HG02870 (cell line): ENCODE measurements at regions not wholly inside any gene's neighbourhood (a gene's known extent, or its start where the extent isn't known, plus 50 kb on each side); places are given as distances from the start of the nearest gene placed in this dataset.

Experiments used
- ATAC-seq: cut with Tn5 transposase; IDR thresholded peaks from one replicate; pipeline ENCODE4 v1.9.1; 2021; ENCODE audit warnings: mild to moderate bottlenecking, moderate library complexity; ENCODE audit not compliant: unreplicated experiment

DNA sequence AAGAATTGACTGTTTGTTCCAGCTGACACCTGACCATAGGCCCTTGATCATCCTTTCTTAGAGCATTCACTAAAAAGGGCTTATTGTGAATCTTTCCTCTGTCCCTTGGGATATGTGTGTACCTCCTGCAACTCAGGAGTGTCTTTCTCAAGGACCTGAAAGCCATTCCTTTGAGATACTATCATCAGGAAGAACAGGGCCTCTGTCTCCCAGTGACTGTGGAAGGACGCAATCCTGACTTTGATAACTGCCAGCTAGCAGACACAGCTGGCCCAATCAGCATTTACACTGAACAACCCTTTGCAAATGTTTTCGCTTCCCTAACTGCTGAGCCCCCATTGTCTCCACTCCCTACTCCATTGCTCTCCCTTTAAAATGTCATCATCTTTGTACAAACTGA, 144.4 kb downstream of the RMI1 start:
- ATAC-seq: no peak

DNA sequence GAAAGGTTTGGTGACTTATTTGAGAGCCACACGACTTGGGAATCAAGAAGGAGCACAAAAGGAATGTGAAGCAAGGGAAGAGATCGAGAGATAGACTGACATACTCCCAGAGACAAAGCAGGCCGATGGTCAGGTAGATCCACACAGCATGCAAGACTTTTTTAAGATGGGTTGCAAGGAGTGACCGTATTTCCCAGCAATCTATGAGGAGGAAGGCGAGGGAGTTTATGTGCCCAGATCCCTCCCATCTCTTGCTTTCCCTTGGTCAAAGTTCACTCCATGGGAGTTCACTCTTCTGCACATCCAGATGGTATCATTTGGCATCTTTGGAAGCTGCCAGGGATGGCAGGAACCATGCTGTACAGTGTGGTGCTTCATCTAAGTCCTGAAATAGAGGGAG, 148.9 kb downstream of the RMI1 start:
- ATAC-seq: no peak

DNA sequence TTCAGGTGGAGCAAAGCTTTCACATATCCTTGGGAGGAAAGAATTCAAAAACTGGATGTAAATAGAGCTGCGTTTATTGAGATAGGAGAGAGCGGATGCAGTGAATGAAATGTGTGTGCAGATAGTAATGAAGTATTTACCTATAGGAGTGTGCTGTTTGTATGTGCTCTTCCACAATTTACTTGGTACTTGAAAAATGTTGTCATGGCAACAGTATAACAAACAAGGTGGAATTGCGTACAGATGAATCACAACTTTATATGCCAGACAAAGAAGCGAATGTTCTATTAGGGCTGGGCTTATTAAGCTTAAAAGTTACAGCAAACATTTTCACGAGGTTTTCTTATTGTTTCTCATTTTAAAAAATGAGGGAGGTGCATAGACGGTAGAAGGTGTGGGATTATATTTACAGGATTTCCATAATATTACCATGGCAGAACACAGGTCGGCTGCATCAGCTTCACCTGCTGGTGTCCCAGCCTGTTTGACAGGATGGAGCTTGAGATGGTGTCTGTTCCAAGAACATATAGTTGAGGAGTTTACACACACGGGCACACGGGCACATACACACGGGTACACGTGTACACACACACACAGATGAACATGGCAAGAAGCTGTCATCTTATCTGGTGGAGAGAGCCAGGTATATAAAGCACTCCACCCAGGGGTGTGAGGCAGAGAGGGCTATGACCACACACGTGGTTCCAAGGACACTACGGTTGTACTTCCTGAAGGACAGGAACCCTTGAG, 155.7 kb downstream of the RMI1 start:
- no peak for ATAC-seq

DNA sequence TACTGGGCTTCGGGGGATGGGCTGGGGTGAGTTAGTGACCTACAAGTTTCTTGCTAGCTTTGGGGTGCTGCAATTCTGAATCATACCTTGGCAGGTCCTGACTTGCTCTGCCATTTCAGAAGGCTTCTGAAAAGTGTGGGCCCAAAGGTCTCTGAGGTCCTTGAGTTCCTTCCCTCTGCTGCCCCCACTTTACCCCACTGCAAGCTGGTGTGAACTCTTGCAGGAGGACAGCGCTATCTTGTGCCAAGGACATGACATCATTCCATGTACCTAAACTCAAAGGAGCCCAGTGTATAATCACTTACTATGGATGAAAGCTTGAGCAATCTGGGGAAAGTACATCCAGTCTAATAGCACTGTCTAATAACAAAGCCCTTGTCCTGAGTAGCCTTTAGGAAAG, 157.4 kb downstream of the RMI1 start:
- ATAC-seq: no peak

DNA sequence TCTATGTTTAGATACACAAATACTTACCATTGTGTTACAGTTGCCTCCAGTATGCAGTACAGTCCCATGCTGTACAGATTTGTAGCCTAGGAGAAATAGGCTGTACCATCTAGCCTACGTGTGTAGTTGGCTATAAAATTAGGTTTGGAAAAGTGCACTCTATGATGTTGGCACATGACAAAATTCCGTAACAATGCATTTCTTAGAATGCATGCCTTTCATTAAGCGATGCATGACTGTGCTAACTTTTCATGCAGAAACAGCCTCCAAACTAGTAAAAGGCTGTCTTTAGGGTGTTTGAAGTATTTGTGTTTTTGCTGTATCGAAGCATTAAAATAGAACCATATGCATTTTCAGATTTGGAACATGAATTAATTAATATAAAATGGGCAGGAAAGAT, 157.9 kb downstream of the RMI1 start:
- no peak for ATAC-seq

DNA sequence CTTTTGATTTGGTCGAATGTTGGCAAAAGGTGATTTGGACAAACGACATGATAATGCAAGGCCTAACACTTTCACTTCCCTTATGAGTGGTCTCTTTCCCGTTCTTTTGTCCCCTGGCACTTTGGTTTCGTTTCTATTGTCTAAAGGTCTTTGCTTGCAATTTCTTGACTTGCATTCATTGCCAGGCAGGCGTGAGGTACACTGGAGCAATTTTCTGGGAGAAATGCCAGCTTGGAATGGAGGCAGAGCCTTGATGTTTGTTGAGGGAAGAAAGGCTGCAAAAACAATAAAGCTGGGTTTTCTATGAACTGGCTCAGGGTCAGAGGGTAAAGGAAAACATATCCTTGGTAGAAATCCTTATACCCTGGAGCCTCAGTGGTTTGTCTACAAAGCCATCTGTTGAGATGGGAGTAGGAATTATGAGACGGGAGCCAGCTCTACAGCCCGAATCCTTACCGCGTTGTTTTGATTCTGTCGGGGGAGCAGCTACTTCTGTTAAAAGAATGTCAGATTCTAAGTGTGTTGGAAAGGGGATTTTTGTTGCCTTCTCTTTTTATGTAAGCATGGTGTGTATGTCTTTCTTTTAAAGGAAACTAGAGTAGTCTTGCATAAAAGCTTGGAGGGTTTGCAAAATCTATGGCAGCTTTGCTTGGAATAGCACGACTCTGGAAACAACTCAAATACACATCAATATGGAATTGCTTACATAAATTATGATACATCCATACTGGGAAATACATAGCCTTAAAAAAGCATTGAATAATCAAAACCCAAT, 158.9 kb downstream of the RMI1 start:
- no peak for ATAC-seq

DNA sequence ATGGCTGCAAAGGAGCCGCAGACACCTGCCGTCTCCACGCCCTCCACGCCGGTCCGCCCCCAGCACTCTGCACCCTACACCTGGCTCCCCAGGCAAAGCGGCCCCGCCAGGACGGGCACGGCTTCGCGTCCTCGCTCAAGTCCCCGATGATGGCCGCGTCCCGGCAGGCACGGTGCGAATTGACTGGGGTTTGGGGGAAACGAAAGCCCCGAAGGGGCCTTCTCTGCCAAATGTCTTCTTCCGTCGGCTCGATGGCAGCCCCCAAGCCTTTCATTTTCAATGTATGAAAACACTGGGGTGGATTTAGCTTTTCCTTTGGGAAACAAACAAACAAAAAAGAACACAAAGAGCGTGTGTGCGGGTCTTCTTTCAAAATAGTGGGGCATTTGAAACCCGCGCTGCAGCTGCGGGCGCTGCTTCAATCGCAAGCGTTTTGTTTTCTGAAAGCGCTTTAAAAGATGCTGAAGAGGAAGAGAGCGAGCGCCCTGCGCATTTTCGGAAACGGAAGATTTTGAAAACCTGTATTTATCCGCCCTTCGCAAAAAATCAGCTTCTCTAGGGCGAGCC, 160.0 kb downstream of the RMI1 start:
- ATAC-seq: no peak

DNA sequence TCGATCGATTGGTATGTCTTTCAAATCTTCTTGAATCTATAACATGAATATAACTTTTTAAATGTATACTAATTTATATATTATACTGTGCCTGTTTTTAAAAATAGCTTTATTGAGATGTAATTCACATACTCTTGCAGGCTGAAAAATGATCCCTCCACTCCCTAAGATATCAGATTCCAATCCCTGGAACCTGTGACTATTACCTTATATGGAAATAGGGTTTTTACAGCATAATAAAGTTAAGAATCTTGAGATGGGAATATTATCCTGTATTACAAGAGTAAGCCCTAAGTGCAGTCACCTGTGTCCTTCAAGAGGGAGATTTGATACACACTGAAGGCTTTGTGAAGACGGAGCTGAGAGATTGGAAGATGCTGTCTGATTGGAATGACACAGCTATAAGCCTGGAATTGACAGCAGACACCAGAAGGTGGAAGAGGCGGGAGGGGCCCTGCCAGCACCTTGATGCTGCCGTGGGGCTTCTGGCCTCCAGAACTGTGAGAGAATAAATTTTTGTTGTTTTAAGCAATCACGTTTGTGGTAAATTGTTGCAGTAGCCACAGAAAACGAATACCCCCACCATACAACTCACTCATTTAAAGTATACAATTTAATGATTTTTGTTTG, 161.3 kb downstream of the RMI1 start:
- no peak for ATAC-seq

DNA sequence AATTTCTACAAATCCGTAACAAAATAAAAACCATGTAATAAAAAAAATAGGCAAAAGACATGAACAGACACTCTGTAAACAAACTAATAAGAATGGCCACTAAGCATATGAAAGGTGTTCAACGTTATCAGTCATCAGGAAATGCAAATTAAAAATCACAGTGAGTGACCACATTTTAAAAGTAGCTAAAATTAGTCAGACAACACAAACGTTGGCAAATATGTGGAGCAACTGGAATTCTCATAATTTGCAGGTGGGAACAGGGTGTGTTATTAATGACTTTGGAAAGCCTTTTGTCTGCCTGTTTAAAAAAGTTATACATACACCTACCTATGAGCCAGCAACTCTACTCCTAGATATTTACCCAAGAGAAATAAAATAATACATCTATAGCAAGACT, 164.4 kb downstream of the RMI1 start:
- ATAC-seq: no peak

DNA sequence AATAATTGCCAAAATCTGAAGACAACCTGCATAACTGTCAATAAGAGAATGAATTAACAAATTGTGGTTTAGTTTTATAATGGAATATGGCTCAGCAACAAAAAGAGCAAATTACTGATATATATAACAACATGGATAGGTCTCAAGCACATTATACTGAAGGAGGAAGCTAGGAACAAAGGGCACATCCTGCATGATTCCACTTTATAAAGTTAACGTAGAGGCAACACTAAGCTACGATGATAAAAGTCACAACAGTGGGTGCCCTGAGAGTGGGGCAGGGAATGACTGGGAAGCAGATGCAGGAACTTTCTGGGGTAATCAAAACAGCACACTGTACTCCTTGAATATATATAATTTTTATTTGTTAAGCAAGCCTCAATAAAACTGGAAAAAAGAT, 165.2 kb downstream of the RMI1 start:
- no peak for ATAC-seq

DNA sequence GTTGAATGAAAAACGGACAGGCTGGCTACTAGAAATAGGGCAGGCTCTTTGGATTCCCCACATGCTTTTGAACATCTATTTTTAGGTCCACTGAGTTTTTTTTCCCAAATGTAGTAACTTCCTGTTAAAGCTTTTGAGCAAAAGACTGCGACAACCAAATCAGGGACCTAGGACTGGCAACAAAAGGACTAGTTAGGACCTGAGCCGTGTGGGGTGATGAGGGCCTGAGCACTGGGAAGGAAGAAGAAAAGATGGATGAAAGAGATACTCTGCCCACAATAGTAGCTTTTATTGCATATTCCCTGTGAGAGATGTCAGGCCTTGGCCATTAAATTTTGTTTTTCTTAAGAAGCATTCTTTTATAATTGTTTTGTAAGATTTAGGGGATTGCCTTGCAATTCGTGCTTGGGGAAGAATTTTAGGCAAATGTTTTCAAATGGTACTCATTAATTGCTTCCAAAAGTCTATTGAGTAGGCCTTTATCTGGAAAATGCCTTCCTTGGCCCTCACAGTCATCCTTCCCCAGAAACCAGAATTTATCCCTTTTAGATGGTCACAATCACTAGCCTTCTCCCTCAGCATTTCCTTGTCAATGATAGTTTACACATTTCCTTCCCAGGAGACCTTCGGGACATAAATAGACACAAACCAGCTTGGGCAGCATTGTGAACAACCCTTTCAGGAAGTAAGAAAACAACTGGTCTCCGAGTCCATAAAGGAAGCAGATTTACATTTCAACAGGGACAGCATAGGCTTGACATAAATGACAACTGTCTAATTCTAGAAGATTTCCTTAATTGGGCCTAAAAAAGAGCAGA, 166.5 kb downstream of the RMI1 start:
- no peak for ATAC-seq

DNA sequence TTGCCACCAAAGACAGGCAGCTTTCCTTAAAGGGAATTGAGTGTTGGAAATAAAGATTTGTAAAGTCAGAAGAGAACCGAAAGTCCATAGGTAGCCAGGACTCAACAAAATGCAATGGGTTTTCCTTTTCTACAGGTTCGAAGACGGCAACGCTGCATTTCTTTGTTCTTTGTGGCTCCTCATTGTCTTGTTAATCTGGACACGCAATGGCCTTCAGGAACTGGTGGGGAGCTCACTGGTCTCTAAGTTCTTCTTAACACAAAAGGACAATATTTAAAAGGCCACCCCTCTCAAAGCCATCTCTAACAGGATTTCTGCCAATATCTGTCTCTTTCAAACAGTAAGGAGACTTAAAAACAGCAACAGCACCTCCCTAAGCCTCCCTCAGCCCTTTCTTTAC, 170.6 kb downstream of the RMI1 start:
- no peak for ATAC-seq

DNA sequence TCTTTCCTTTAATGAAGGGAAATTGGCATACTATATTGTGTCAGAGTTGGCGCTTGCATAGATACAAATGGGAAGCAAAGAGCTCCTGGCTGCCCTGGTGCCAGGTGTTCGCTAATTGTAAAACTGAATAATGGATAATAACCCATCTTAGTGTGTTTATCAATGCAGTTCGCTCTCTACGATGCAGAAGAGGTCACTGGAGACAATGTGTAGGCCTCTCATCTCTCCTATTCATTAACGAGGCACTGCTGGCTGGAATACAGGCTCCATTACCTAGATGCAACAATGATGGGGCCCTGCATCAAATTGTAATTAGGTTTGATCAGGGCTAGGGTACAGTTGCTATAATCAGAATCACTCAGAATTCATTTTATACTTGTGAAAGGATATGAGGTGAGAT, 171.0 kb downstream of the RMI1 start:
- no peak for ATAC-seq

DNA sequence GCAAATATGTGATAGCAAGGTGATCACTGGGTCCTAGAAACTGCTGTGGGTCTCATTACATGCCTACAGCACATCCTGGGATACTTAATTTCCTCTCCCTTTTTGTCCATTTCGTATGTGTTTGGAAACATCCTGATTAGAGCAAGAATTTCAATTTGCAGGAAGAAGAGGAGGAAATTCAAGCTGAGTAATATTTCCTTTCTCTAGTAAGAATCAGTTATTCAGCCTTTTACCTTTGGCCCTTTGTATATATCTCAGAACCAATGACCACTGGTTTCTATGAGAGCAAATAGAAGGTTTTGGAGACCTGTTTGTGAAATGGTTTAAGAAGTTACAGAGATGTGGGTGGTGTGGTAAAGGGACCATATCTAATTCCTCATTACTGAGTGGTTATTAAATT, 171.6 kb downstream of the RMI1 start:
- no peak for ATAC-seq

DNA sequence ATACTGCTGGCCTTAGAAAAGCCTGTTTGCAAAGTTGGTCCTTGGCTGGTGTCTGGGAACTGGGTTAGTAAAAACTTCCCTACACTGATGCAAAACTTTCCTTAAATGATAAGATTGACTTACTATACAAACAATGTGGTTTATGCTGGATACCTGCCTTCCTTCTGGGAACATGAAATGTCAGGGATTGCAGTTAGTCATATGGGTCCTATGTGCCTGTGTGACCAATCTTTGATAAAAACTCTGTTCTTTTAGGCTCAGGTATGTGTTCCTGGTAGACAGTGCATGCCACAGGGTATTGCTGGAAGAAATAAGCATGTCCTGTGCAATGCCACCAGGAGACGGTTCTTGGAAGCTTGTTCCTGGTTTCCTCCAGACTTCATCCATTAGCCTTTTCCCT, 173.3 kb downstream of the RMI1 start:
- no peak for ATAC-seq

DNA sequence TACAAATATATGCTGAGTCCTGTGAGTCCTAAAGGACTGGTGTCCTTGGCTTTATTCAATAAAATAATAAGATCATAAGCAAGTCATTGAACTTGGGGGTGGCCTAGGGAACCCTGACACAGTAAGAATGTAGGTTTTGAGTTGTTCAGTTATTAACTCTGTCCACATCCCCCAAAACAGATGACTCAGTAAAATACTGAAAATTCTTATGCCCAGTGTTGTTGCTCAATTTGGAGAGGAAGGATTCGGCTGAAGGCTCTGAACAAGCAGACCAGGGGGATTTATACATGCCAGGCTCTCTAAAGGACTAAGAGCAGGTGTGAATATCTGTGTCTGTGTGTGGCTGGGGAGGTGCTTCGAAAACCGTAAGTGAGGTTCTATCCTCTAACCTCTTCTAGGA, 173.7 kb downstream of the RMI1 start:
- no peak for ATAC-seq

DNA sequence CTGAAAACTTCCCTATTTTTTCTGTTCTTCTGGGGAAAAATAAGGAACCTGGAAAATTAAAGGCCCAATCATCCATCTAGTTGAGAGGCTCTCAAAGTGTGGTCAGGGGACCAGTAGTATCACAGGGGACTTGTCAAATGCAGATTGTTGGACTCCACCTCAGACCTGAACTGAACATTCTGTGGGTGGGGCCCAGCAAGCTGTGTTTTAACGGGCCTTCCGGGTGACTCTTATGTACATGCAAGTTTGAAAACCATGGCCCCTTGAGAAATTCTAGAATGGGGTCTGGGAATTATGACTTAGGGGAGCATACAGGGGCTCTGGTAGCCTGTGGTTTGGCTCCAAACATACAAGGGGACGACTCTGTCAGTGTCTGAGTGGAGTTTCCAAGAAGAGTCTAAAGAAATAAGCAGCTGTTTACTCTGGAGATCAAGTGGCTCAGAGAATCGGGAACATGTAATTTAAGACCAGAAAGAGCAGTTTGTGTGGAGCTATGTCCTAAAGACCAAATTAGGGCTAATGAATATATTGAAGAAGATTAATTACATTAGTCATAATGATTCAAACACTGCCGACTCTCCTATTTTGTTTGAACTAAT, 177.4 kb downstream of the SLC28A3 start:
- ATAC-seq: no peak

DNA sequence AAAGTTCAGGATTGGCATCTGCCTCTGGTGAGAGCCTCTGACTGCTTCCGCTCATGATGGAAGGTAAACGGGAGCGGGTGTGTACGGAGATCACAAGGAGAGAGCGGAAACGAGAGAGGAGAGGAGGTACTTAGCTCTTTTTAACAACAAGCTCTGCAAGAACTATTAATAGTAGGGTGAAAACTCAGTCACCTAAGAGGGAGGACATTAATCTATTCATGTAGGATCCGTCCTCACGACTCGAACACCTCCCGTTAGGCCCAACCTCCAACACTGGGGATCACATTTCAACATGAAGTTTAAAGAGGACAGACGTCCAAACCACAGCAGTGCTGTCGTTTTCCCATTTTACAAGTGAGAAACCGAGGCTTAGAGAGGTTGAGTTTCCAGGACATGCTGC, 173.7 kb downstream of the SLC28A3 start:
- no peak for ATAC-seq

DNA sequence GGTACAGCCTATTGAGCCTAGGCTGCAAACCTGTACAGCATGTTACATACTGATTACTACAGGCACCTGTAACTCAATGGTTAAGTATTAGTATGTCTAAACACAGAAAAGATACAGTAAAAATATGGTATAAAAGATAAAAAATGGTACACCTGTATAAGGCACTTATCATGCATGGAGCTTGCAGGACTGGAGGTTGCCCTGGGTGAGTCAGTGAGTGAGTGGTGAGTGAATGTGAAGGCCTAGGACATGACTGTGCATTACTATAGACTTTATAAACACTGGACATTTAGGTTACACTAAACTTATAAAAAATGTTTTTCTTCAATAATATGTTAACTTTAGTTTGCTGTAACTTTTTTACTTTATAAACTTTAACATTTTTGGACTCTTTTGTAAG, 171.3 kb downstream of the SLC28A3 start:
- ATAC-seq: no peak

DNA sequence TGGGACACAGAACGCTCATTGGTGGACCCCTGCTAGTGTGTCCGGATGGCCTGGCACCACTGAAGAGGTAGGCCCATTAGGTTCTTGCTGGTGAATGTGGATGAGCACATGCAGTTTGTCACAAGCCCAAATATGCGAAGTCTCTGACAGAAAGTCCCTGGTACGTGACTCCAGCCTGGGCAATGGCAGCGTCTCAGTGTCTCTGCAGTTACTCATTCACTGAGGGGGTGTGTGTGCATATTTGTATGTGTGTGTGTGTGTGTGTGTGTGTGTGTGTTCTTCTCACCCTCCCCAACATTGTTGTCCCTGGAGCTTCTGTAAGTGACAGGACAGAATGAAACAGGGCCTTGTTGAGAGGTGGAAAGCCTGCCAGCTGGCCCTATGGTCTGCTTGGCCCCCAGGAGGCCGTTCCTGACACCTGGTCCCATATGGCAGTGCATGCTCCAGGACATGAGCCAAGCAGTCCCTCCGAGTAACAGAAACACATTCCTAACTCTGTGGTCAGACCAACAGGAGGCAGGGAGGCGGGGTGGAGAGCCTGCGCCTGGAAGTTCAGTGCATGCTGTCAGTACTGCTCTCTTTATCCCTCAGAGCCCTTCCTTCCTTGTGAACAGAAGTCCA, 169.9 kb downstream of the SLC28A3 start:
- ATAC-seq: no peak
